Neuronal stem cell (in vitro differentiated cells): ENCODE measurements at regions not wholly inside any gene's neighbourhood (a gene's known extent, or its start where the extent isn't known, plus 50 kb on each side); places are given as distances from the start of the nearest gene placed in this dataset.

Experiments
- DNase-seq: peaks from one replicate; pipeline ENCODE4 v3.0.0-alpha.2; 2013; ENCODE audit warnings: low spot score
- H2AFZ ChIP-seq: one replicate; pipeline ENCODE4 v1.6.1; 2013; ENCODE audit warnings: mild to moderate bottlenecking, low read length, inconsistent platforms
- H2AK5ac ChIP-seq: 2 replicates; pipeline ENCODE4 v1.6.1; 2013; ENCODE audit warnings: low read depth, mild to moderate bottlenecking, inconsistent platforms, low read length, moderate library complexity, mixed read lengths
- H2BK120ac ChIP-seq: 2 replicates; pipeline ENCODE4 v1.6.1; 2013; ENCODE audit warnings: low read depth, mild to moderate bottlenecking, inconsistent platforms, low read length, moderate library complexity, mixed read lengths
- H2BK12ac ChIP-seq: one replicate; pipeline ENCODE4 v1.6.1; 2013; ENCODE audit warnings: low read length, inconsistent platforms
- H2BK15ac ChIP-seq: 2 replicates; pipeline ENCODE4 v1.6.1; 2013; ENCODE audit warnings: mild to moderate bottlenecking, low read length, inconsistent platforms, mixed read lengths
- H2BK5ac ChIP-seq: one replicate; pipeline ENCODE4 v1.6.1; 2013; ENCODE audit warnings: inconsistent platforms, mild to moderate bottlenecking, low read length, moderate library complexity
- H3K14ac ChIP-seq: one replicate; pipeline ENCODE4 v1.6.1; 2013; ENCODE audit warnings: low read length, inconsistent platforms
- H3K18ac ChIP-seq: 2 replicates; pipeline ENCODE4 v1.6.1; 2013; ENCODE audit warnings: low read length, inconsistent platforms
- H3K23ac ChIP-seq: 2 replicates; pipeline ENCODE4 v1.6.1; 2013; ENCODE audit warnings: low read depth, mild to moderate bottlenecking, mixed read lengths, low read length, inconsistent platforms; ENCODE audit not compliant: poor library complexity
- H3K27ac ChIP-seq: replicated peaks from 3 replicates; pipeline ENCODE4 v1.5.1; 2013; ENCODE audit warnings: low read length, inconsistent platforms
- H3K27me3 ChIP-seq, 3 experiments: 2 replicates each; pipeline ENCODE4 v1.6.1; 2013; ENCODE audit warnings: low read length in 3 of 3, mild to moderate bottlenecking in 2 of 3, inconsistent platforms in 1 of 3, low read depth in 1 of 3, mixed read lengths in 1 of 3, moderate library complexity in 1 of 3; ENCODE audit not compliant: control insufficient read depth in 3 of 3, insufficient read depth in 3 of 3
- H3K36me3 ChIP-seq, 2 donors: replicated peaks in 1 of 2; 2 replicates each; pipeline ENCODE4 v1.6.1; 2013; ENCODE audit warnings: low read length in 2 of 2; ENCODE audit not compliant: control insufficient read depth in 2 of 2, insufficient read depth in 2 of 2
- H3K4ac ChIP-seq: 2 replicates; pipeline ENCODE4 v1.6.1; 2013; ENCODE audit warnings: inconsistent platforms, mild to moderate bottlenecking, low read length, moderate library complexity
- H3K4me1 ChIP-seq, 2 donors: 1 replicate in 1 of 2; 2 replicates in 1 of 2; pipeline ENCODE4 v1.6.1; 2013; ENCODE audit warnings: low read length in 2 of 2, low read depth in 1 of 2; ENCODE audit not compliant: control insufficient read depth in 2 of 2, insufficient read depth in 1 of 2
- H3K4me2 ChIP-seq: one replicate; pipeline ENCODE4 v1.6.1; 2013; ENCODE audit warnings: mild to moderate bottlenecking, low read length, inconsistent platforms; ENCODE audit not compliant: insufficient read depth, poor library complexity, severe bottlenecking
- H3K4me3 ChIP-seq, 2 donors: 2 replicates each; pipeline ENCODE4 v1.5.1; 2013; ENCODE audit warnings: low read length in 2 of 2, mild to moderate bottlenecking in 2 of 2, inconsistent platforms in 1 of 2, moderate library complexity in 1 of 2
- H3K79me1 ChIP-seq: one replicate; pipeline ENCODE4 v1.6.1; 2013; ENCODE audit warnings: low read depth, mild to moderate bottlenecking, inconsistent platforms, low read length, moderate library complexity
- H3K9ac ChIP-seq: one replicate; pipeline ENCODE4 v1.6.1; 2013; ENCODE audit warnings: mild to moderate bottlenecking, low read depth, low read length, inconsistent platforms; ENCODE audit not compliant: poor library complexity
- H3K9me3 ChIP-seq, 2 donors: replicated peaks in 1 of 2; 2 replicates each; pipeline versions ENCODE3 to v1.6.1; 2013; ENCODE audit warnings: low read length in 2 of 2, mild to moderate bottlenecking in 2 of 2, inconsistent platforms in 1 of 2, low read depth in 1 of 2, mixed read lengths in 1 of 2, moderate library complexity in 1 of 2; ENCODE audit not compliant: control insufficient read depth in 2 of 2, insufficient read depth in 1 of 2
- H4K8ac ChIP-seq: one replicate; pipeline ENCODE4 v1.6.1; 2013; ENCODE audit warnings: low read depth, mild to moderate bottlenecking, inconsistent platforms, low read length, moderate library complexity
- H4K91ac ChIP-seq: one replicate; pipeline ENCODE4 v1.6.1; 2013; ENCODE audit warnings: low read length, low read depth, mild to moderate bottlenecking, inconsistent platforms; ENCODE audit not compliant: poor library complexity
- WGBS, 2 donors: extraction: QIAGEN DNeasy Blood & Tissue Kit; methylation state at CpG; one replicate each; pipeline ENCODE4 v1.1.7; 2013; ENCODE audit warnings: missing lambda C conversion rate in 2 of 2, mixed read lengths in 1 of 2; ENCODE audit not compliant: insufficient read length in 2 of 2, insufficient replicate concordance in 1 of 2; ENCODE audit errors: extremely low coverage in 2 of 2; 5-methylcytosine and 5-hydroxymethylcytosine counted together

DNA sequence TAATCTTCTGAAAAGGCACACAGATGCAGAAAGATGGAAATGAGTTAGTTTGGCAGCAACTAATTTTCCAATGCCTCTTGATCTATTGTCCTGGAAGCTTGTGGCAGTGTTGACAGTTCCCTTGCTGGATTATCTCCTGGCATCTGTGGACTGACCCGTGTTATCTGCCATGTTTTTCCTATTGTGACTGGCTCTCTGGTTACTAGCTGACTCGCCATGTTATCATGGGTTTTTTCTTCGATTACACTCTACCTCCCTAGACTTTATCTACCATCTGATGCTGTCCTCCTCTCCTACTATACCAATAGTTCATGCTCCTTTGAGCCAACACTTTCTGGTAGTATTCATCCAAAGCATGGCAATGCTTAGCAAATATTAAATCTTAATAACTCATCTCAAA, 63.3 kb upstream of the FLRT2 start:
- H2AFZ ChIP-seq: no peak overlapping the region
- H4K91ac ChIP-seq: no peak overlapping the region
- no peak overlapping the region for H3K14ac ChIP-seq
- H2BK12ac ChIP-seq: no peak overlapping the region
- H3K79me1 ChIP-seq: no peaks in the 10 kb centered on the region
- WGBS, 2 donors: no CpG with 5 or more reads among the region's 3 CpGs
- H3K4me1 ChIP-seq: no peaks in the 10 kb centered on the region
- H3K27ac ChIP-seq: no peak overlapping the region
- no peak overlapping the region for H3K4me3 ChIP-seq
- H2BK15ac ChIP-seq: no peak overlapping the region
- no peak overlapping the region for H2BK120ac ChIP-seq
- no peak overlapping the region for H3K4ac ChIP-seq
- no peak for DNase-seq
- H2BK5ac ChIP-seq: no peak overlapping the region
- H4K8ac ChIP-seq: no peak overlapping the region
- H3K9me3 ChIP-seq: no peaks in the 10 kb centered on the region
- no peaks in the 10 kb centered on the region for H3K27me3 ChIP-seq
- H3K4me2 ChIP-seq: no peak overlapping the region
- H2AK5ac ChIP-seq: no peak overlapping the region
- no peaks in the 10 kb centered on the region for H3K36me3 ChIP-seq
- H3K23ac ChIP-seq: no peak overlapping the region
- no peak overlapping the region for H3K18ac ChIP-seq
- H3K9ac ChIP-seq: no peak overlapping the region

- Histone ChIP-seq H2BK15ac (no peak overlapping the region), H3K27me3 (no peaks in the 10 kb centered on the region), H2BK12ac (no peak overlapping the region), H4K91ac (no peak overlapping the region), H3K9me3 (no peaks in the 10 kb centered on the region), H2AFZ (no peak overlapping the region), H3K4me1 (no peaks in the 10 kb centered on the region), H3K9ac (no peak overlapping the region), H3K36me3 (no peaks in the 10 kb centered on the region), H3K79me1 (no peaks in the 10 kb centered on the region), H3K4me2 (no peak overlapping the region), H3K14ac (no peak overlapping the region), H4K8ac (no peak overlapping the region), H3K27ac (no peak overlapping the region), H2AK5ac (no peak overlapping the region), H3K18ac (no peak overlapping the region), H2BK5ac (no peak overlapping the region), H3K23ac (no peak overlapping the region), H3K4ac (no peak overlapping the region), H2BK120ac (no peak overlapping the region), H3K4me3 (no peak overlapping the region)
- no CpG with 5 or more reads among the region's 2 CpGs for WGBS, 2 donors
- DNase-seq: no peak
Observed at GRCh38 chr14:85468816-85469215, 61.1 kb upstream of the FLRT2 start.

DNA sequence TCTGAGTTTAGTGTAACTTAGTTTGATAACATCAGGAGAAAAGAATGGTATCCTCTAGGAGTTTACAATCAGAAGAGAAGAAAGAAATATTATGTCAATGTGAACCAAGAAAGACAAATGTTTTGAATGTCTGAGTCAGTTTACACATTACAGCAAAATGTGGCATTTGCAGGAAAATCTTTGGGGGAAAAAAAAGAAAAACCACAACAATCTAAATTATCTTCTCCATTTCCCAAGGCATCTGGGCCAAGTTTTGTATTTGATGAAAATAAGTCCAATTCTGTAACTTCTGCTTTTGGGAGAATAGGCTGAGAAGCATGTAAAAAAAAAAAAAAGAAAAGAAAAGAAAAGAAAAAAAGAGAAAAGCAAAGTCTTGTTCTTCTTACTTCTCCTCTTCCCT, 58.8 kb upstream of the FLRT2 start:
- Histone ChIP-seq H3K4me3 (no peak overlapping the region), H3K4me1 (no peaks in the 10 kb centered on the region), H2AFZ (no peak overlapping the region), H2BK120ac (no peak overlapping the region), H3K27ac (no peak overlapping the region), H3K4ac (no peak overlapping the region), H4K8ac (no peak overlapping the region), H3K9me3 (no peaks in the 10 kb centered on the region), H3K27me3 (no peaks in the 10 kb centered on the region), H3K23ac (no peak overlapping the region), H3K18ac (no peak overlapping the region), H3K79me1 (no peaks in the 10 kb centered on the region), H3K14ac (no peak overlapping the region), H3K4me2 (no peak overlapping the region), H3K9ac (no peak overlapping the region), H3K36me3 (no peaks in the 10 kb centered on the region), H2BK5ac (no peak overlapping the region), H2BK15ac (no peak overlapping the region), H4K91ac (no peak overlapping the region), H2AK5ac (no peak overlapping the region), H2BK12ac (no peak overlapping the region)
- no peak for DNase-seq

- Histone ChIP-seq H3K14ac (no peak overlapping the region), H3K9me3 (no peaks in the 10 kb centered on the region), H3K4ac (no peak overlapping the region), H3K23ac (no peak overlapping the region), H4K8ac (no peak overlapping the region), H2BK120ac (no peak overlapping the region), H4K91ac (no peak overlapping the region), H3K4me2 (no peak overlapping the region), H3K9ac (no peak overlapping the region), H3K4me3 (no peak overlapping the region), H3K18ac (no peak overlapping the region), H2AFZ (peak overlapping the region; percentile 39), H3K36me3 (no peaks in the 10 kb centered on the region), H2AK5ac (no peak overlapping the region), H3K79me1 (no peaks in the 10 kb centered on the region), H3K27me3 (no peaks in the 10 kb centered on the region), H2BK15ac (no peak overlapping the region), H3K27ac (no peak overlapping the region), H3K4me1 (no peaks in the 10 kb centered on the region), H2BK5ac (no peak overlapping the region), H2BK12ac (no peak overlapping the region)
- WGBS, 2 donors: no CpG with 5 or more reads among the region's 4 CpGs
- no peak for DNase-seq
Observed at GRCh38 chr14:85471744-85472143, 58.2 kb upstream of the FLRT2 start.
